ENCODE measurements at regions not wholly inside any gene's neighbourhood (a gene's known extent, or its start where the extent isn't known, plus 50 kb on each side); places are given as distances from the start of the nearest gene placed in this dataset.

GRCh38 chr5:57843059-57843367 lies 360.4 kb upstream of the ACTBL2 start:
- intact Hi-C loops (cut with DNase I): no loop called here
- no peak for DNase-seq (ENCODE audit: low spot score)

GRCh38 chr5:57842364-57843058 lies 359.9 kb upstream of the ACTBL2 start:
- intact Hi-C loops (cut with DNase I): no loop called here
- no peak for DNase-seq (ENCODE audit: low spot score)

- intact Hi-C loops (cut with DNase I): no loop called here
These were observed 359.2 kb upstream of the ACTBL2 start for GRCh38 chr5:57841676-57842363.

GRCh38 chr5:57839437-57840079 lies 356.9 kb upstream of the ACTBL2 start:
- intact Hi-C loops (cut with DNase I): no loop called here
- no peak for DNase-seq (ENCODE audit: low spot score)

More at GRCh38 chr5:57841676-57842363, 359.2 kb upstream of the ACTBL2 start:
- DNase-seq (ENCODE audit: low spot score): no peak

- intact Hi-C loops (cut with DNase I): no loop called here
- DNase-seq (ENCODE audit: low spot score): no peak
These were observed 356.4 kb upstream of the ACTBL2 start for GRCh38 chr5:57839025-57839424.

GRCh38 chr5:57836921-57837320 lies 354.3 kb upstream of the ACTBL2 start:
- no peak for DNase-seq (ENCODE audit: low spot score)
- intact Hi-C loops (cut with DNase I): no loop called here

GRCh38 chr5:57836331-57836730 lies 353.7 kb upstream of the ACTBL2 start:
- no peak for DNase-seq (ENCODE audit: low spot score)
- intact Hi-C loops (cut with DNase I): no loop called here

- no peak for DNase-seq (ENCODE audit: low spot score)
- intact Hi-C loops (cut with DNase I): no loop called here
These were observed 352.4 kb upstream of the ACTBL2 start for GRCh38 chr5:57834829-57835608.

GRCh38 chr5:57833489-57833888 lies 350.9 kb upstream of the ACTBL2 start:
- intact Hi-C loops (cut with DNase I): no loop called here
- DNase-seq (ENCODE audit: low spot score): no peak

GRCh38 chr5:57832875-57833274 lies 350.3 kb upstream of the ACTBL2 start:
- no peak for DNase-seq (ENCODE audit: low spot score)
- intact Hi-C loops (cut with DNase I): no loop called here

GRCh38 chr5:57831932-57832331 lies 349.3 kb upstream of the ACTBL2 start:
- no peak for DNase-seq (ENCODE audit: low spot score)
- intact Hi-C loops (cut with DNase I): no loop called here

- no peak for DNase-seq (ENCODE audit: low spot score)
- intact Hi-C loops (cut with DNase I): no loop called here
These were observed 348.5 kb upstream of the ACTBL2 start for GRCh38 chr5:57831090-57831489.

GRCh38 chr5:57828221-57828620 lies 345.6 kb upstream of the ACTBL2 start:
- no peak for DNase-seq (ENCODE audit: low spot score)
- intact Hi-C loops (cut with DNase I): no loop called here

GRCh38 chr5:57825031-57825686 lies 342.5 kb upstream of the ACTBL2 start:
- no peak for DNase-seq (ENCODE audit: low spot score)
- intact Hi-C loops (cut with DNase I): no loop called here

- intact Hi-C loops (cut with DNase I): no loop called here
These were observed 342.0 kb upstream of the ACTBL2 start for GRCh38 chr5:57824623-57825022.

GRCh38 chr5:57824047-57824446 lies 341.4 kb upstream of the ACTBL2 start:
- DNase-seq (ENCODE audit: low spot score): no peak
- intact Hi-C loops (cut with DNase I): no loop called here

More at GRCh38 chr5:57824623-57825022, 342.0 kb upstream of the ACTBL2 start:
- DNase-seq (ENCODE audit: low spot score): no peak

- DNase-seq (ENCODE audit: low spot score): no peak
- intact Hi-C loops (cut with DNase I): no loop called here
These were observed 340.0 kb upstream of the ACTBL2 start for GRCh38 chr5:57822651-57823050.

GRCh38 chr5:57818397-57818796 lies 335.8 kb upstream of the ACTBL2 start:
- intact Hi-C loops (cut with DNase I): no loop called here
- DNase-seq (ENCODE audit: low spot score): no peak

GRCh38 chr5:57817924-57818323 lies 335.3 kb upstream of the ACTBL2 start:
- no peak for DNase-seq (ENCODE audit: low spot score)
- intact Hi-C loops (cut with DNase I): no loop called here

Measured in posterior vena cava (tissue), 2 donors.